ENCODE measurements at regions not wholly inside any gene's neighbourhood (a gene's known extent, or its start where the extent isn't known, plus 50 kb on each side); places are given as distances from the start of the nearest gene placed in this dataset.

GRCh38 chr14:86933958-86934595 is 1058.9 kb downstream of the GALC start:
- Histone ChIP-seq H3K27ac (no peak overlapping the region), H3K27me3 (no peaks in the 10 kb centered on the region), H3K4me1 (replicated peaks in 1 of 2) (no peaks in the 10 kb centered on the region), H3K4me3 (no peak overlapping the region), H3K36me3 (replicated peaks in 1 of 2) (no peaks in the 10 kb centered on the region), H3K9me3 (replicated peaks in 1 of 3) (no peaks in the 10 kb centered on the region)
- TF ChIP-seq CTCF (IDR thresholded peaks at IDR 0.05) (no peak), POLR2A (IDR thresholded peaks at IDR 0.05) (no peak)
- intact Hi-C loops (cut with DNase I) = no loop called here
- no peak for DNase-seq
- WGBS, 4 donors = 71 to 85% (median 83%) methylated on average over 7 of the region's 7 CpGs

GRCh38 chr14:86933460-86933859 is 1059.5 kb downstream of the GALC start:
- H3K36me3 ChIP-seq (replicated peaks in 1 of 2) = no peaks in the 10 kb centered on the region
- no peak overlapping the region for H3K4me3 ChIP-seq
- no peak for TF ChIP-seq POLR2A (IDR thresholded peaks at IDR 0.05)
- no peak for TF ChIP-seq CTCF (IDR thresholded peaks at IDR 0.05)
- no peaks in the 10 kb centered on the region for H3K27me3 ChIP-seq
- H3K4me1 ChIP-seq (replicated peaks in 1 of 2) = no peaks in the 10 kb centered on the region
- WGBS, 4 donors = 82 to 91% (median 85%) methylated on average over 2 of the region's 2 CpGs
- H3K9me3 ChIP-seq (replicated peaks in 1 of 3) = no peaks in the 10 kb centered on the region
- DNase-seq = no peak
- H3K27ac ChIP-seq = no peak overlapping the region
- intact Hi-C loops (cut with DNase I) = no loop called here

GRCh38 chr14:86915406-86915805 is 1077.6 kb downstream of the GALC start:
- no peak overlapping the region for H3K4me3 ChIP-seq
- DNase-seq = no peak
- H3K27ac ChIP-seq = no peak overlapping the region
- H3K36me3 ChIP-seq (replicated peaks in 1 of 2) = no peaks in the 10 kb centered on the region
- H3K9me3 ChIP-seq (replicated peaks in 1 of 3) = no peaks in the 10 kb centered on the region
- WGBS, 4 donors = 71 to 83% (median 76%) methylated on average over 2 of the region's 2 CpGs
- H3K4me1 ChIP-seq (replicated peaks in 1 of 2) = no peaks in the 10 kb centered on the region
- intact Hi-C loops (cut with DNase I) = no loop called here
- no peaks in the 10 kb centered on the region for H3K27me3 ChIP-seq
- TF ChIP-seq CTCF (IDR thresholded peaks at IDR 0.05) = no peak
- no peak for TF ChIP-seq POLR2A (IDR thresholded peaks at IDR 0.05)

- Histone ChIP-seq H3K4me1 (replicated peaks in 1 of 2) (no peaks in the 10 kb centered on the region), H3K4me3 (no peak overlapping the region), H3K36me3 (replicated peaks in 1 of 2) (no peaks in the 10 kb centered on the region), H3K27ac (no peak overlapping the region), H3K9me3 (replicated peaks in 1 of 3) (no peaks in the 10 kb centered on the region), H3K27me3 (no peaks in the 10 kb centered on the region)
- intact Hi-C loops (cut with DNase I) = no loop called here
- no peak for DNase-seq
- TF ChIP-seq POLR2A (IDR thresholded peaks at IDR 0.05) = no peak
- TF ChIP-seq CTCF (IDR thresholded peaks at IDR 0.05) = no peak
These were observed 1080.3 kb downstream of the GALC start for GRCh38 chr14:86912709-86913108.

Measured in adrenal gland (tissue), 9 donors.